DND-41 (cell line): ENCODE measurements at regions not wholly inside any gene's neighbourhood (a gene's known extent, or its start where the extent isn't known, plus 50 kb on each side); places are given as distances from the start of the nearest gene placed in this dataset.

Source experiments
- CTCF ChIP-seq: IDR thresholded peaks from 2 replicates; pipeline ENCODE4 v1.5.1; 2012; ENCODE audit warnings: borderline replicate concordance, low read length, moderate library complexity, mild to moderate bottlenecking; ENCODE audit not compliant: poor library complexity, severe bottlenecking; ENCODE audit errors: extremely low read depth
- EZH2 ChIP-seq: IDR thresholded peaks from 3 replicates; pipeline ENCODE4 v1.6.1; 2012; ENCODE audit warnings: borderline replicate concordance, low read depth, mild to moderate bottlenecking, moderate library complexity, low read length, inconsistent platforms; ENCODE audit not compliant: severe bottlenecking

DNA sequence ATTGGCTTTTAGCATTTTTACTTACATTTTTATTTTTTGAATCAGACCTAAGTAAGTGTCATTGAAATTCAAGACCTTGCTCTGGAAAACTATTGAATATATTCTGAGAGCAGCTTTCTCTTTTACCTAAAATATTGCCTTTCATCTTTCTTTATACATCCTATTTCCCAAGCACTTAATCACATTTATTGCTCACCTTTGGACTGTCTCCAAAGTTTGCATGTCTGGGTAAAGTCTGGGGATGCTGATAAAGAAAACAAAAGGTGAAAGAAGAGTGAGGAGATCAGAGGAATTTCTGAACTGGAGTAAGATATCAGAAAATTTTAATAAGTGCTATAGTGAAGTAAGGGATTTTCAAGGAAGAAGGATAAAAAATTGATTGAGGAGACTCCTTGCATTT is 308.5 kb upstream of the AADAT start:
- TF ChIP-seq CTCF, result no peak
- no peak for TF ChIP-seq EZH2
